ENCODE measurements at regions not wholly inside any gene's neighbourhood (a gene's known extent, or its start where the extent isn't known, plus 50 kb on each side); places are given as distances from the start of the nearest gene placed in this dataset.
"Not testable (repeated sequence)": the region's sequence is repeated elsewhere in the genome, so short reads cannot be mapped to it uniquely, and the experiment has no call there.

DNA sequence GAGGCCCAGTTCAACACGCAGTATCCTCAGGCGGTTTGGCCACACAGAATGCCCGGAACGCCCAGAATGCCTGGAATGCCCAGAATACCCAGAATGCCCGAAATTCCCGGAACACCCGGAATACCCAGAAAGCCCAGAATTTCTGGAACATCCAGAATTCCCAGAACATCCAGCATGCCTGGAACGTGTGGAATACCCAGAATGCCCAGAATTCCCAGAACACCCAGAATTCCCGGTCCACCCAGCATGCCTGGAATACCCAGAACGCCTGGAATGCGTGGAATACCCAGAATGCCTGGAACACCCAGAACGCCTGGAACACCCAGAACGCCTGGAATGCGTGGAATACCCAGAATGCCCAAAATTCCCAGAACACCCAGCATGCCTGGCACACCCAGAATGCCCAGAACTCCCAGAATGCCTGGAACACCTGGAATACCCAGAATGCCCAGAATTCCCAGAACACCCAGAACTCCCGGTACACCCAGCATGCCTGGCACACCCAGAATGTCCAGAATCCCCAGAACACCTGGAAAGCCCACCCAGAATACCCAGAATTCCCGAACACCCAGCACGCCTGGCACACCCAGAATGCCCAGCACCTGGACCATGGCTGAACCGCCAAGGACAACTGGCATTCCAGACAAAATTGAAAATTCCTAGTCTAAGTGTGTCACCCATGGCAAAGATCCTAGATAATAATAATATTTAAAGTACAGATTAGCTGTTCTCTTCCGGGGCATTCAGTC is 487.4 kb upstream of the SALL3 start:
- DNase-seq, result no peak

DNA sequence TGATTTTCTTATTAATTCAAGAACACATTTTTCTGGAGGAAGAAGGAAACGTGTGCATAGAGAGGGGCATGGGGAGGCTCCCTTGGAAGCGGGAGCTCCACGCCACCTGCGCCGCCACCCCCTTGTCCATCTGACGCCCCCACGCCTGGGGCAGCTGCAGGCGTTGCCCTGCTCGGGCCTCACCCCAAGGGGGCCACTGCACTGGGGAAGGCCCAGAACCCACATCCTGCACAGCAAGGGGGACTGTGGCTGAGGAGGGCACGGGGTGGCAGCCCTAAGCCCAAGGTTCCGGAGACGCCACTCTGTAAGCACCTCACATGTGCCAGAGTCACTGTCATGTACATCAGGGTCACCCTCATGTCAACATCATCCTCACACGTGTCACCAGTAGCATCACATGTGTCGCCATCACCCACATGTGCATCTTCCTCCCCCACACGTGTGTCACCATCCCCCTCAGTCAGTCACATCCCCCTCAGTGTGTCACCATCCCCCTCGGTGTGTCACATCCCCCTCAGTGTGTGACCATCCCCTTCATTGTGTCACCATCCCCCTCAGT is 486.7 kb upstream of the SALL3 start:
- no peak for DNase-seq

DNA sequence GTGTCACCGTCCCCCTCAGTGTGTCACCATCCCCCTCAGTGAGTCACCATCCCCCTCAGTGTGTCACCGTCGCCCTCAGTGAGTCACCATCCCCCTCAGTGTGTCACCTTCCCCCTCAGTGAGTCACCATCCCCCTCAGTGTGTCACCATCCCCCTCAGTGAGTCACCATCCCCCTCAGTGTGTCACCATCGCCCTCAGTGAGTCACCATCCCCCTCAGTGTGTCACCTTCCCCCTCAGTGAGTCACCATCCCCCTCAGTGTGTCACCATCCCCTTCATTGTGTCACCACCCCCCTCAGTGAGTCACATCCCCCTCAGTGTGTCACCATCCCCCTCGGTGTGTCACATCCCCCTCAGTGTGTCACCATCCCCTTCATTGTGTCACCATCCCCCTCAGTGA is 486.1 kb upstream of the SALL3 start:
- DNase-seq, result not testable (repeated sequence)

DNA sequence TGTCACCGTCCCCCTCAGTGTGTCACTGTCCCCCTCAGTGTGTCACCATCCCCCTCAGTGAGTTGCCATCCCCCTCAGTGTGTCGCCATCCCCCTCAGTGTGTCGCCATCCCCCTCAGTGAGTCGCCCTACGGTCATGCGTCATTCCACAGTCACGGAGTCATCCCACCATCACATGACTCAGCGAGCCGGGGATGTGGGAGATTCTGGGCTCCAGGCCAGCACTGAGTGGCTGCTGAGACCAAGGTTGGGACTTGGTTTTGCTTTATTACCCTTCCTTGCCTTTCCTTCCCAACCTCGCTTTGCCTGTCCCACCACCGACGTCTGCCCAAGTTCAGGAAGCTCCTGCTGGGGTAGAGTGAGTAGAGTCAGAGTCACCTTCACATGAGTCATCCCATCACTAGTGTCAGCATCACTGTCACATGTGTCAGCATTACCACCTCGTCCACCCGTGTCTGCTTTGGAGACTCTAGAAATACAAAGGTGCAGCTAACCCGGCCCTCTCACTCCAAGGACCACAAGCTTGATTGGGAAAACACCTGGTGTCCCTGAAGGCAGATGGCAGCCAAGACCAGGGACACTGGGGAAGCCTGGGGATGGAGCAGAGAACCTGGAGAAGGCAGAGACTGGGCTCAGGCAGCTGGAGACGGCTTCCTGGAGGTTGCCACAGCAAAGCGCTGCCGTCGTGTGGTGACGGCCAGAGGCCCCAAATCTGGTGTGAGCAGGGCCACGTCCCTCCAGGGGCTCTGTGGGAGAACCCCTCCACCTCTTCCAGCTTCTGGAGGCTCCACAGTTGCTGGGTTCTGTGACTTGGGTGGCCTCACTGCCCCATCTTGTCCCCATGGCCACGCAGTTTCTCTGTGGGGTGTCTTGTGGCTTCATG is 485.2 kb upstream of the SALL3 start:
- DNase-seq, result no peak

DNA sequence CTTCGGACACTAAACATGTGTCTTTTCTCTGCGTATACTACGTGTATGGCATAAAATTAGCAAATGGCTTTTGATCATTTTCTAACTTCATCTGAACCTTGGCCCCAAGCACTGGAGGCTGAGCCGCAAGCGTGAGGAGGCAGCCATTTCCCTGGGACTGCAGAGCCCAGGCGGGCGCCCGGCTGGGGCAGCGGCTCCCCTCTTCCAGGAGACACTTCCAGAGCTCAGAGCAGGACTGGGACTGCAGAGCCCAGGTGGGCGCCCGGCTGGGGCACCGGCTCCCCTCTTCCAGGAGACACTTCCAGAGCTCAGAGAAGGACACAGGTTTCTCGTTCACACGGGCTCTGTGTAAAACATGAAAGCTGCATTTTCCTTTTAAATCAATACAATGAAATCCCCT is 484.1 kb upstream of the SALL3 start:
- no peak for DNase-seq

DNA sequence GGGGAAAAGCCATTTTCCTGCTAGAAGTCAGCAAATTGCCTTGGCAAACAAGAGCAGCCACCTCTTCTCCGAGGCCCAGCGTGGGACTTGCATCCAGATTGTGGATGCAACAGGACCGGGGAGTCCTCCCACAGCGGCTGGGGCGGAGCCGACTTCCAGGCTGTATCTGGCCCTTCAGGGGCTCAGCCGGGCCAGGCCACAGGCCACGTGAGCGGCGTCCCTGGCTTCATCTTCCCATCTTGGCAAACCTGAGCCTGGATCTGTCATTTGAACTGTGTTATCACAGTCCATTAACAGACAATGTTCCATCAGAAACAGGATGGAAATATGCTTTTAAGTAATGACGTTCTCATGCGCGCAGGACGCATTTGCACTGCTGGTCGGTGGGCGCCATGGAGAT is 483.5 kb upstream of the SALL3 start:
- DNase-seq, result no peak

DNA sequence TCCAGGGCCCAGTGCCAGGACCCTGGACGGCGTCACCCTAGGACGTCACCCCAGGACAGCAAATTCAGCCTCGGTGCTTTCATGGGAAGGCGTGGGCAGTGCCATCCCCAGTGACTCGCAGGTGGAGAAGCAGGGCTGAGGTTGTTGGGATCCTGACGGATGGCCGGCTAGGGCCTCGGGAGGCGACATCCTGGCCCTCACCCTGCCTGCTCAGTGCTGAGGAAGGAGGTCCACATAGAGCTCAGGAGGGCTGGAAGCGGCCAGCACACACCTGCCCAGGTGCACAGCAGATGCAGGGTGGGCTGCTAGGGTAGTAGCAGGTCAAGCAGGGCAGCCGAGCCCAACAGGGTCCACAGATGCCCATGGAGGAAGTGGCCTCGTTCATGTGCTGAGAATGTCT is 482.0 kb upstream of the SALL3 start:
- DNase-seq, result no peak

DNA sequence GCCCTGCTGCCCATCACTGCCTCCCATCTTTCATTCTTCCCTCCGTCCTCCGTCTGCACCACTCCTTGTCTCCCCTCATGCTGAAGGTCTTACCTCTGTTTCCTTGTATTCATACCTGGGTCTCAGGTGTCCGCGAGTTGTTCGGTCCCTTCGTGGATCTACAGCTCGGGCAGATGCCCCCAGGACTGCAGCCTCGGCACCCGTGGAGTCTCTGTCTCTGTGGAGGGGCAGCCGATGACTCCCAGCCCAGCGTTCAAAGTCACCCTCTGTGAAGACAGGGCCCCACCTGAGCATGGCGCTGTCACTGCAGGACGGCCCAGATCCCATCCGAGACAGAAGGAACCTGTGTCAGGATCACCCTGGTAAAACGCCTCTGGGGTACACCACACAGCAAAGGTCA is 480.0 kb upstream of the SALL3 start:
- no peak for DNase-seq

DNA sequence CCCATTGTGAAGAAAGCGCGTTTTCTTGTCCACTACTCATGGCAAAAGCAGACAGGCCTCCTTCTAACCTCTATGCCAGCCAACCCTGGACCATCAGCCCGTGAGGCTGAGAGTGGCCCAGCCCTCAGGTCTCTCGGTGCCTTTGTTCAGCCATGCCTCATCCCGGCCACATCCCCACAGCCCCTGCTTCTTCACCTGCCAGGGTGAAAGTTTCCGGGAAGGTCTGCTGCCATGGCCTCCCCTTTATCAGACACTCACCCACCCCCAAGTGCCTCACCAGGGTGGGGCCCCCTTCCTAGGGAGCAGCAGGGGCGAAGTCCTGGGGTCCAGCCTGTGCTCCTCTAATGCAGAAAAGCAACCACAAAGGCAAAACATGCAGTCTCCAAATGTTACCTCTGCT is 478.4 kb upstream of the SALL3 start:
- no peak for DNase-seq

DNA sequence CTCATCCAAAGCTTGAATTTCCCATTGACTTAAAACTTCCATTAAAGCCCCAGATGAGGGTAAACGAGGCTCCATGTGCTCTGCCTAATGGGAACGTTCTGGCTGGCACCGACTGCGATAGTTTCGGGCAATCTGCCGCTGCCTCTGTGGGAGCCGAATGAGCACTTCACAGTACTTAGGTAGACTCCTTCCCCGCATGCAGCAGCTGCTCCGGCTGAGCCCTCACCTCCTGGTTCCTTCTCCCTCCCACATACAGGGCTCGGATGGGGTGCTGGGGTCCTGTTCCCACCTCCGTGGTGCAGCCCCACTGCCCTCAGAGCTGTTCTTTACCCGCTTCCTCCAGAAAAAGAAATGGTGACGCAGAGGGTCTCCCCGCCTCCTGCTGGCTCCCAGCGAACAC is 476.5 kb upstream of the SALL3 start:
- DNase-seq, result no peak

DNA sequence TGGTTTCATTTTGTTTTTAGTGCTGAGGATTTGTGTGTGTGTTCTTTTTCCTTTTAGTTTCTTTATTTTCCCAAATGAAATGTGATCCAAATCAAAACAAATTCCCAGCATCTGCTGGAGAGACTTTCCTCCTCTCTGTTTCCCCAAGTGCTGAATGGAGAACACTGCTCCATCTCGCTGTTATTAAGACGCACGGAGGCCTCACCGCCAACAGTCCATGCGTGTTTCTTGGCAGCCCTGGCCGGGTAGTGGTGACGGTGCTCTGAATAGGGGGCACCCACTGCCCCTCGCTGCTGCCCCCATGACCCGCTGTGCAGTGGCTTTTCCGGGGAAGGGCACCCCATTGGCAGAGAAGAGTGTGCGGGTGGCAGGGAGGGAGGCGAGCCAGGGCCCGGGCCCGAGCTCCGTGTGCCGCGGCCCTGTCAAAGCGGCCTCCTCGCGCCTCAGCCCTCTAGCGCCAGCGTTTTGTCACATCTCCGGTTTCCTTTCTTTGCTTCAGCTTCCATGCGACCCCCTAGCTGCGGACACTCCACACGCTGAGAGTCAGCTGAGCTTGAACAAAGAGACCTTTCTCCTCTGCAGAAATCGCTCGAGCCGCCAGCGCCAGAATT is 473.7 kb upstream of the SALL3 start:
- DNase-seq, result no peak

DNA sequence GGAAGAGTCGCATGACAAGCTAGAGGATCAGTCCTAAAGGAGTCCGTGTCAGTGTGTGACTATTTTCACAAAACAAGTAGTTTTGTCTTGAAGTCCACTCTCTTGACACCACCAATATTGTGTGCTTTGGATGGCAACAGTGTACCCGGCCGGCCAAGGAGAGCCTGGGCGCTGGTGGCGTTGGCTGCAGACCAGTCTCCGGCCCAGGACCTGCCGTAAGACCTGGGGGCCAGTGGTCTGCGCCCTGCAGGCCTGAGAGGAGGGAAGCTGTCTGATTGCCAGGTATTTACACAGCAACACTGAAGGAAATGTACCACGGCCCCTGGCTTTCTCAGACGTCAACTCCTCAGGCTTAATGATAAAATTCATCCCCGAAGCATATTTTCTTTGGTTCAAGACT is 472.4 kb upstream of the SALL3 start:
- DNase-seq, result no peak

DNA sequence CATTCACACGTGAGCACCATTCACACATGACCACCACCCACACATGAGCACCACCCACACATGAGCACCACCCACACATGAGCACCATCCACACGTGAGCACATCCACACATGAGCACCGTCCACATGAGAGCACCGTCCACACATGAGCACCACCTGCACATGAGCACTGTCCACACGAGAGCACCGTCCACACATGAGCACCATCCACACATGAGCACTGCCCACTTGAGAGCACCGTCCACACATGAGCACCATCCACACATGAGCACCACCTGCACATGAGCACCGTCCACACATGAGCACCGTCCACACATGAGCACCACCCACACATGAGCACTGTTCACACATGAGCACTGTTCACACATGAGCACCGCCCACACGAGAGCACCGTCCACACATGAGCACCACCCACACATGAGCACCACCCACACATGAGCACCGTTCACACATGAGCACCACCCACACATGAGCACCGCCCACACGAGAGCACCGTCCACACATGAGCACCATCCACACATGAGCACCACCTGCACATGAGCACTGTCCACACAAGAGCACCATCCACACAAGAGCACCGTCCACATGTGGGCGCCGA is 471.3 kb upstream of the SALL3 start:
- DNase-seq, result not testable (repeated sequence)

DNA sequence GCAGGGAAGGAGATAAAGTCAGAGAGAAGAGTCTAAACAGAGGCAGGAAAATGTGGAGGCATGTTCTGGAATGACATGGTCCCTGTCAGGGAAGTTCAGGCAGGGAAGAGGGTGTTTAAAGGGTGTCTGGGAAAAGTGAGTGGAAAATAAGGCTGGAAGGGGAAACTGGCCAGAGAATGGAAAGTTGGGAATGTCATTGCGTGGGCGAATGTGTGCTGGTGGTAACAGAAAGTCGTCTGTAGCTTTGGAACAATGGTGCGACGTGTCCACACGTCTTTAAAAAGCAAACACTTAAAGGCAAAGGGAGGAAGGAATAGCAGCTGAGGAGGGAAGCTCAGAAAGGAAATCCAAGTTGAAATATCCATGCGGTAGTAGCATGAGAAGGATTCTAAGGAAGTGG is 469.5 kb upstream of the SALL3 start:
- DNase-seq, result no peak

DNA sequence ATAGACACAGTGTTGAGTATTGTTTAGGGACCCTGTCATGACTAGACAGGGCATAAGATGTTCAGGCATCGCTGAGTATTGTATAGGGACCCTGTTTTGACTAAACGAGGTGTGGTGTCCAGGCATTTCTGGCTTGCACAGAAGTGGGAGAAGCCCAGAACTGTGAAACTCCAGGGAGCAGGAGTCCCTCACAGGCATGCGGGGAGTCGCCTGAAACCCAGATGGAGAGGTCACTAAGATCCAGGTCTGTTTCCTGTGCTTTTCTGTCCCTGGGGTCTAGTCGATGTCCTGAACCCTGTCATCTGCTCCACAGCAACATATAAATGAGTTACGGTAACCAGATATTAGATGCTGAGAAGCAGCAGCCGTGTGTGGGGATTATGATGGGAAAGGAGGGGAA is 469.0 kb upstream of the SALL3 start:
- DNase-seq, result no peak

DNA sequence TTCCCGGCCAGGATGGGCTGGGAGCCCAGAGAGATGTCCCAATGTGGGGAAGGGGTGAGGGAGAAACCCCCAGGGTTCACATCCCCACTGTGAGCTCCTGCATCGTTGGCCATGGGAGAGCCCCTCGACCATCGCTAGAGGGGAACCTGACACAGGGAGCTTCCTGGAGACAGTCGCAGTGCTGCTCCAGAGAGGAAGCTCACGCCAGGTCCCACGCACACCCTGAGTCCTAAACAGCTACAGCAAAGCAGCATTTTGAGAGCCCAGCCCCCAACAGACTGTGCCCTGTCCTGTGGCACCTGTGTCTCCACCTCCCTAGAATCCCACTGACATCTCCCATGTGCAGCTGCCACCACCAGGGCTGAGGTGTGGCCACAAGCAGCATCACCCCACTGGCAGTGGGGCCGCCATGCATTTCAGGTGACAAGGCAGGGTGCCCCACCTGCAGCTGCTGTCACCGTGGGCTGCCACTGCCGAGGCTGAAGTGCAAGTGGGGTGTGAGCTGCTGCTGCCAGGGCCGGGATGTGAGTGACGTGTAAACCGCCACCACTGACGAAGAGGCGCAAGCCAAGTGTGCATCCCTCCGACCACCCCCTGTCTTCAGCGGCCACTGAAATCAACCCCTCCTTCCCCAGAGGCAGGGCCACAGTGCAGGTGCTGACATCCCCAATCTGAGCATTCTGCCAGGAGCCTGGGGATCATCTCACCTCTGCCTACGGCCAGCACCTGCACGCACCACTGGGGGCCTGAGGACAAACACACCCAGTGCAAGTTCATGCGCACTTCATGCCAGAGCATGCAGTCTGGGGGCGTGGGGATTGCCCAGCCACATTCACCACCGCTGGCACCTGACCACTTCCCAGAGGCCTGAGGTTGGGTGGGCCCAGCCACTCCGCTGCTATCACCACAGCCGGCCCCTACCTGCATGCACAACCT is 467.7 kb upstream of the SALL3 start:
- DNase-seq, result no peak

DNA sequence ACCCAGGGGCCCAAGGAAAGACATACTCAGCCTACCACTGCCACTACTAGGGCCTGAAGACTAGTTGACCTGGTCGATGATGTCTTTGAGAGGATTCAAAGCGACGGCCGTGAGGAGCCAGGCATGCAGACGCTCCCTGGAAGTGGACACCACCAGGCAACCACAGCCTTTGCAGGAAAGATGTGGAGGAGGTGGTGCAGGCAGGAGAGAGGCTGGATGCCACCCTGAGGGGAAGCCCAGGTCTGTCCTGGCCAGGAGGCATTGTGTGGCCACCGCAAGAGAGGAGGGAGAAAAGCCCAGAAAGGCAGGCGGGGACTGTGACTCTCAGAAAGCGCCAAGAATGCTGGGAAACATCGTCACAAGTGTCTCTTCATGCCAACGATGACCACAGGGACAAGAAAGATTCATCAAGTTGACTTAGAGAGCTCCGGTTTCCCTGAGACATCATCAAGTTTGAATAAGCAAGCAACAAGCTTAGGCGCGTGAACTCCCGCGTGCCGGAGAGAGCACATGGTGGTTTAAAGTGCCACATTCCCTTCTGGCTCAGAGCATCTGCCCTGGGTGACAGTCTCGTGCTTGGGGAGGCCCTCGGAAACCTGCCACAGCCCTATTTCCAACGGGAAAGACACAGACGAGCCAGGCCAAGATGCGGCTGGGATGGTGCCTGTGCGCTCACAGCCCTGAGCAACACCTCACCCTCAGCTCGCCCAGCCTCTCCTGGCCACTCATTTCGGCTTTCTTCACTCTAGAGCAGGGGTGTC is 464.5 kb upstream of the SALL3 start:
- no peak for DNase-seq

DNA sequence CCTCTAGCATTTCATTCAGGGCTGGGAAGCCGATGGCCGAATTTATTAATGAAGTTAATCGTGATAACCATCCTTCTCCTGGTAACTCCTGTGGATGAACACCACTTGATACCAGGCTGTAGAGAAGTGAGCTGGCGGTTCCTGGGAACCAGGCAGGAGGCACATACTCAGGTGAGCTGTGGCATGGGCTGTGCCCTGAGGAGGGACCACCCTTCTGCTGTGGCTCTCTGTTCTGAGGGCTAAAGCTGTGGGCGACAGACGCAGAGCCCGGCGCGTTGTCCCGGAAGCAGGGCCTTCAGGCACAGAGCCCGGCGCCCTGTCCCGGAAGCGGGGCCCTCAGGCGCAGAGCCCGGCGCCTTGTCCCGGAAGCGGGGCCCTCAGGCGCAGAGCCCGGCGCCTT is 462.3 kb upstream of the SALL3 start:
- DNase-seq, result no peak

DNA sequence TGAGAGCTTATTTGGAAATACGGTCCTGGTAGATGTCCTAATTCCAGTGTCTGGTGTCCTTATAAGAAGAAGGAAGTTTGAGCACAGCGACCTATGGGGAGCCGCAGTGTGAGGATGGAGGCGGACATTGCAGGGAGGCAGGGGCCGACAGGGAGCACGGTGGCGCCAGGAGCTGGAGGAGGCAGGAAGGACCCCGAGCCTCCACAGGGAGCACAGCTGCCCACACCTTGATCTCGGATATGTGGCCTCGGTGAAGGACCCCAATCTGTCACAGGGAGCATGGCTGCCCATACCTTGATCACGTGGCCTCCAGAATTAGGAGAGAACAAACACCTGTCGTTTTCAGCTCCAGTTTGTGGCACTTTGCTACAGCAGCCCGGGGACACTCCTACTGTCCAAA is 461.6 kb upstream of the SALL3 start:
- DNase-seq, result no peak

DNA sequence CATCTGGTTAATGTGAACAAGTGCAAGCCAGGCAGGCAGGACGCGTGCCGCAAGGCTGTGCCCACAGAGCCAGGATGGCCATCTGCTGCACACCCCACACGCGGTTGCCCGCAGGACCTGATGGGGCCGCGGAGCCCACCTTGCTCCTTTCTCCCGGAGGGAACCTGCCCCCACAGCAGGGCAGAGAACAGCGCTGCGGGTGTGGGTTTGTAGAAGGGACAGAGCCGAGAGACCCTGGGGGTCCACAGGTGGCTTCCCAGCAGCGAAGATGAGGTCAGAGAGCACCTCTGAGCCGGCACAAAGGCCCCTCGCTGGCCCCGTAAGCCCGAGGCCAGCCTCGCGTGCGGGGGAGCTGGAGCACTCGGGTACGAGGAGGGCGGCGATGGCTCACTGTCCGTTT is 460.8 kb upstream of the SALL3 start:
- DNase-seq, result no peak

DNA sequence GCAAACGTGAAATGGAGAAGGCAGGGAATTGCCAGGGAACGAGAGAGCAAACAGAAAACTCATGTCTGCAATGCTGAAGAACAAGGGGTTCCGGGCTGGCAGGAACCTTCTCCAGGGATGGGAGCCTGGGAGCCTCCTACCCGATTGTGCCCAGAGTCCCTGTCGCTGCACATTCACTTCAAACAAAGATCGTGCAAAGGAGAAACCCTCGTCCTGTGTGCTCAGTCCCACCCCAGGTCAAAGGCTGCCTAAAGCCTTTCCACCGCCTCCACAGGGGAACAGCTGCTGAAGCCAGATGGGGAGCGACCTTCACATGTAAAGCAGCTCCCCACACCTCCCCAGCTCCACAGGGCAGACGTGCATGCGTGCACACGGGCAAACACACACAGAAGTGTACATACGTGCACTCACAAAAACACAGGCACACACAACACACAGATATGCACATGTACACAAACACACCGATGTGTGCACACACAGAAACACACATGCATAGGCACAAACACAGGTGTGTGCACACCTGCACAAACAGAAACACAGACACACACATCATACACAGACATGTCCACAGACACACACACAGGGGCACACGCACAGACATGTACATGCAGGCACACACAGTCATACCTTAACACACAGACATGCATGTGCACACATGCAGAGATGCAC is 460.1 kb upstream of the SALL3 start:
- DNase-seq, result no peak

All from activated CD4-positive, CD25-positive, alpha-beta regulatory T cell (primary cell).